ENCODE measurements at regions not wholly inside any gene's neighbourhood (a gene's known extent, or its start where the extent isn't known, plus 50 kb on each side); places are given as distances from the start of the nearest gene placed in this dataset.

GRCh38 chr6:156183678-156184077 is 593.5 kb upstream of the ARID1B start:
- TF ChIP-seq CTCF (IDR thresholded peaks at IDR 0.05) (no peak), POLR2A (IDR thresholded peaks at IDR 0.05) (no peak)
